Right ventricle myocardium superior (tissue), 1 donor: ENCODE measurements at regions not wholly inside any gene's neighbourhood (a gene's known extent, or its start where the extent isn't known, plus 50 kb on each side); places are given as distances from the start of the nearest gene placed in this dataset.
"Not testable (repeated sequence)": the region's sequence is repeated elsewhere in the genome, so short reads cannot be mapped to it uniquely, and the experiment has no call there.

Experiments used
- ATAC-seq: fragments of 200-7000 bp; cut with Tn5 transposase; one replicate; pipeline ENCODE4 v1.9.1; 2020; ENCODE audit warnings: mild to moderate bottlenecking; ENCODE audit not compliant: poor library complexity
- DNase-seq: peaks from one replicate; pipeline ENCODE4 v3.0.0-alpha.2; 2020
- intact Hi-C: fragments of 100-400 bp; cut with DNase I; formaldehyde crosslinking; loops from one replicate; pipeline ENCODE4 v1.11.2; 2022
- donor health status: DM: no; HTN: yes; CAD: no; lungs with severe emphysema.

DNA sequence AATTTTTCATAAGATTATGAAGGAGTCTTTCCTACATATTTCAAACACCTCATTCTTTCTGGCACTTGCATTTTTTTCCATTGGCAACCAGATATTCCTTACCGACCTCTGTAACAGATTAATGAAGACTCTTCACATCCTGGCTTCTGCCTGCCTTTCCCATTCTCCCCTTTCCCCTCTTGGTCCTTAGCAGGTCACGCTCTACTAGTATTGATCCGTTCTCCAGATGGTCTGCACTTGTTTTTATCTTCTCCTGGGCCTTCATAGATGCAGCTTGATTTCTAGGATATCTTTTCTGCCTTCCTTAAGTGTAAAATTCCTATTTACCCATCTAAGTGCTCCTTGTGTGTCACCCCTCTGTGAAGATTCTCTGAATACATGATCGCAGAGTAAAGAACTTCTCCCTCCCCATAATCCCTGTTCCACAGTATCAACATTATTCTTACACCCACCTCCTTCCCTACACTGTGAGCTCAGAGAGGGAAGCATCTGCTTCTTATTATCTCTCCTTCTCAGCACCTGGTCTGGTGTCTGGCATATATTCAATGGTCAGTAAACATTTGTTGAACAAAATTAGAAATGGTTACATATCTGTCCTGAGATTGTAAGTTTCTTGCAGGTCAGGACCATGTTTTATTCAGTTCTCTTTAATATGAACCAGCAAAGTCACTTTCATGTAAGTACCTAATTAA, 654.2 kb downstream of the REEP3 start:
- intact Hi-C loops = no loop called here
- DNase-seq (no peak), ATAC-seq (no peak)

- no peak for ATAC-seq
- DNase-seq = no peak
- intact Hi-C loops = no loop called here
These were observed 661.5 kb downstream of the REEP3 start for GRCh38 chr10:64182671-64183070.

DNA sequence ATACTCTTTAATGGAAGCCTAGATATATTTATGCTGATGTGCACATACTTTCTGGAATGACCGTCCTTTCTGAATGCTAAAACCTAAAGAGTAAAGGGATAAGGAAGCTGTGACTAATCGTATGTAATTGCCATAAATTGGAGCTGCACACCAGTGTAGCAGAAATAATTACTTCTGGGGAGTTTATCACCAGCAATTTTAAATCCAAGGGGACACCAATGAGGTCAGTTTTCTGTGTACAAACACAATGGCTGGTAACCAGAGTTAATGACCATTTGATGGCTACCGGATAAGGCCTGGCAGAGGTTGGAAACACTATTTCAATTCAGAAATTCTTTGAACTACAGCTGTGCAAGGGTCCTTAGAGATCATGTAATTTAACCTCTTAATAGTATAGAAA, 670.1 kb downstream of the REEP3 start:
- ATAC-seq (no peak), DNase-seq (no peak)
- intact Hi-C loops = no loop called here

GRCh38 chr10:64196638-64197315, 675.6 kb downstream of the REEP3 start:
- no peak for DNase-seq
- ATAC-seq = no peak
- intact Hi-C loops = no loop called here

GRCh38 chr10:64201936-64202335, 680.7 kb downstream of the REEP3 start:
- intact Hi-C loops = no loop called here
- DNase-seq (no peak), ATAC-seq (no peak)

GRCh38 chr10:64204504-64204903, 683.3 kb downstream of the REEP3 start:
- DNase-seq, intact Hi-C loops, ATAC-seq: not testable (repeated sequence)

GRCh38 chr10:64206409-64206808, 685.2 kb downstream of the REEP3 start:
- no peak for ATAC-seq
- no peak for DNase-seq
- intact Hi-C loops = no loop called here

GRCh38 chr10:64209561-64209960, 688.4 kb downstream of the REEP3 start:
- DNase-seq = no peak
- intact Hi-C loops = no loop called here
- ATAC-seq = peak; percentile 58

GRCh38 chr10:64210211-64210610, 689.0 kb downstream of the REEP3 start:
- no peak for DNase-seq
- no peak for ATAC-seq
- intact Hi-C loops = no loop called here

- ATAC-seq = peak; percentile 56
- no peak for DNase-seq
- intact Hi-C loops = no loop called here
These were observed 690.3 kb downstream of the REEP3 start for GRCh38 chr10:64211466-64211865.

DNA sequence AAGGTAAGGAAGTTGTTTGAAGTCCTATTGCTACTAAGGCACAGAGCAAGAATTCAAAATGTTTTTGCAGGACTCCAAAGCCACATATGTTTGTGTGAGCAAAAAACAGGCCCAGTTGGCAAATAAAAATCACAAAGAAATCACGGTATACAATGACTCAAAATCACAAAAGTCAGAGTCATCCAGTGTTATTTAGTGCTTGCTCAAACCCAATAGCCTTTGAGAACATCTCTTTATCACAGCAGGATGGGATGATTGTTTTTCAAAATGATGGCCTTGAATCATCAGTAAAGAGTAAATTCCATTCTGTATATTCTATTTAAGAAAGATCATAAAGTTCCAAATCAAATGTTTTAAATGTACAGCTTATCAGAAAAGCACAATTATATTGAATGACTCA, 693.9 kb downstream of the REEP3 start:
- no peak for DNase-seq
- ATAC-seq = no peak
- intact Hi-C loops = no loop called here

- ATAC-seq = no peak
- intact Hi-C loops = no loop called here
- DNase-seq = no peak
These were observed 698.2 kb downstream of the REEP3 start for GRCh38 chr10:64219271-64220025.

- intact Hi-C loops = no loop called here
- DNase-seq (no peak), ATAC-seq (no peak)
These were observed 713.3 kb downstream of the REEP3 start for GRCh38 chr10:64234489-64234888.

DNA sequence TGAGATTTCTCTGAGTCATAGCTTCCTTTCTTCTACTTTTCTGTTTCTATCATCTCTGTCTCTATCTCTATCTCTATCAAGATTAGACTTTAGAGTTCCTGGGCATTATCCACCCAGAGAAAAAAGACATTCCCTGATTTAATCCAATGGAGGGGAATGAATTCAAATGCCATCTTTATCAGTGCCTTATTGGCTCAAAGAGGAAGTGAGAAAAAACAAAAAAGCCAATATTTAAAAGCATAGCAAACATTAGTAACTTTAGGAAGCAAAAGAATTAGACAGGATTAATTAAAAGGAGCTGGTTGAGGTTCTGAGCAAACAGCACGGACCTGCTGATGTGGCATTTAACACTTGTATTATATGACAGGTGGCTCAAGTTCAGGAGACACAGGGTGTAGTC, 736.5 kb downstream of the REEP3 start:
- no peak for DNase-seq
- ATAC-seq = no peak
- intact Hi-C loops = no loop called here

DNA sequence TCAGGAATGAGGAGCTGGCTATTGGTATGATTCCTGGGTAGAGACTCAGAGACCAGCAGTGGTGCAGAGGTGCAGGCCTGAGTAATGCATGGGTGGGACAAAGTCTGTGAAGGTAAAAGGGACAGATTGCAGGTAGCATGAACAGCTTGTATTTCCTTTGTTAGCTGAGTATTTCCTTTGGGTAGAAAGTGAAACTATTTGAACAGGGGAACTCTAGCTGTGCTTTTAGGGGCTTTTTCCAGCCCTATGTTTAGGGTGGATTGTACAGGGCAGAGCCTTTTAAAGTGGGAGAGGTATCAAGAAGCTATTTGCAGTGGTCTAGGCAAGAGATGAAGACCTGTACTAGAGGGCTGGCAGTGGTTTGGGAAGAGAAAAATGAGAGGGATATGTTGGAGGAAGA, 739.9 kb downstream of the REEP3 start:
- no peak for ATAC-seq

GRCh38 chr10:64261676-64262075, 740.5 kb downstream of the REEP3 start:
- ATAC-seq = no peak
- intact Hi-C loops = no loop called here
- no peak for DNase-seq

More for the DNA sequence above, 739.9 kb downstream of the REEP3 start:
- intact Hi-C loops = no loop called here
- DNase-seq = no peak

DNA sequence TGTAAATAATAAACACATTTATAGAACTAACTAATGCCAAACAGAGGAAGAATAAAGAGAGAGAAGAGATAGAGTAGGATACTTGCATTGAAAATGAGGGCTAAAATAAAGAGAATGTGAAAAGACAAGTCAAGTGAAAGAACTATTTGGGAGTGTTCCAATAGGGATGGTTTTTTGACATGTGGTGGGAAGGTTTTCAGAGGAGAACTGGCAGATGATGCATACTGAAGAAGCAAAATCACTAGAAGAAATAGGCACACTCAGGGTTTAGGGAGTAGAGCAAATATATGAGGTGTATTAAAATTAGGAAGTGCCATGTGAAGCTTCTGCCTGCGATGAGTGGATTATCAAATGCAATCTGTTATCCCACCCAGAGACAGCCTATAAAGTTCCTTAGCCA, 744.8 kb downstream of the REEP3 start:
- ATAC-seq = no peak
- no peak for DNase-seq
- intact Hi-C loops = no loop called here

DNA sequence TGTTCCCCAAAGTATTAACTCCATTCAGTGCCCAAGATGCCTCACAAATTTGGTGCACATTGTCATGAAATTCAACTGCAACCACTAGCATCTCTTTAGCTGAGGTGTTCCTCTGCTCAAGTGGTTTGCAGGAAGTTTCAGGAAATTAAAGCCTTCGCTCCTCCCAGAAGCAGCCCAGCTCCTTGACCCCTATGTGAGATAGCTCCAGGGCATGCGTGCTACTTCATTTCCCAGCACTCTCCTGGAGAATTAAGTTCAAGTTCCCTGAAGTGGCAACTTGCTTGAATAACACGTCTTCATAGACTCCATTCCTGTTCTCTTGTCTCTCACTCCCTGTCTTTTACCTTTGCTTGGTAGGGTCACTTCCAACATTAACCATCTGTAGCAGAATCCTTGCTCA, 750.3 kb downstream of the REEP3 start:
- DNase-seq (no peak), ATAC-seq (no peak)
- intact Hi-C loops = no loop called here

GRCh38 chr10:64271983-64272382, 750.8 kb downstream of the REEP3 start:
- no peak for ATAC-seq
- intact Hi-C loops = no loop called here
- no peak for DNase-seq

DNA sequence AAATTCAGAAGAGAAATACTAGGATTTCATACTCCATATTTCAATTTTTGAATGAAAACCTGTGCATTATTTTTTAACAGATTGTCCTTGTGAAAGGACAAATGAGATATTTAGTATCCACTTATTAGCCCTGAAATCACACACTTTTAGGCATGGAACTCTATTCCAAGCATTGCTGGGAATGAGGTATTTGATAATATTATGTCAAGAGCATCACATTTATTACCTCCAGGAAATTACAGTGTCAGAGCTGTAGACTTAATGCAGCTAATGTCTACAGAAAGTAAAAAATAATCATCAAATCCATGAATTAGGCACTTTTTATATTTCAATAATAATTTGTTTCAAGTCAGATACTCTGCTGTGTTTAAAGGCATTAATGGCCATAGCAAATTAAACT, 753.8 kb downstream of the REEP3 start:
- ATAC-seq = no peak
- no peak for DNase-seq
- intact Hi-C loops = no loop called here
